Ovary (tissue), 3 donors: ENCODE measurements at regions not wholly inside any gene's neighbourhood (a gene's known extent, or its start where the extent isn't known, plus 50 kb on each side); places are given as distances from the start of the nearest gene placed in this dataset.

Experiments
- EP300 ChIP-seq: sonication (generic); formaldehyde crosslinking; IDR thresholded peaks from one replicate; pipeline ENCODE4 v1.6.1; 2017; ENCODE audit warnings: antibody characterized with exemption
- POLR2A ChIP-seq: fragments of 450-650 bp; IDR thresholded peaks from one replicate; pipeline ENCODE4 v1.6.1; 2017; ENCODE audit warnings: antibody characterized with exemption, mild to moderate bottlenecking, moderate library complexity
- TF ChIP-seq, protein P1 (sequence below), 3 donors: fragments of 450-650 bp in 2 of 3; fragments of 200-600 bp in 1 of 3; IDR thresholded peaks; one replicate each; pipeline versions ENCODE4 v1.5.1 to v1.8.0; 2016 to 2022; ENCODE audit warnings: antibody characterized with exemption in 3 of 3, mild to moderate bottlenecking in 1 of 3
- donor health status: DM: no; HTN: no; CAD: no.

DNA sequence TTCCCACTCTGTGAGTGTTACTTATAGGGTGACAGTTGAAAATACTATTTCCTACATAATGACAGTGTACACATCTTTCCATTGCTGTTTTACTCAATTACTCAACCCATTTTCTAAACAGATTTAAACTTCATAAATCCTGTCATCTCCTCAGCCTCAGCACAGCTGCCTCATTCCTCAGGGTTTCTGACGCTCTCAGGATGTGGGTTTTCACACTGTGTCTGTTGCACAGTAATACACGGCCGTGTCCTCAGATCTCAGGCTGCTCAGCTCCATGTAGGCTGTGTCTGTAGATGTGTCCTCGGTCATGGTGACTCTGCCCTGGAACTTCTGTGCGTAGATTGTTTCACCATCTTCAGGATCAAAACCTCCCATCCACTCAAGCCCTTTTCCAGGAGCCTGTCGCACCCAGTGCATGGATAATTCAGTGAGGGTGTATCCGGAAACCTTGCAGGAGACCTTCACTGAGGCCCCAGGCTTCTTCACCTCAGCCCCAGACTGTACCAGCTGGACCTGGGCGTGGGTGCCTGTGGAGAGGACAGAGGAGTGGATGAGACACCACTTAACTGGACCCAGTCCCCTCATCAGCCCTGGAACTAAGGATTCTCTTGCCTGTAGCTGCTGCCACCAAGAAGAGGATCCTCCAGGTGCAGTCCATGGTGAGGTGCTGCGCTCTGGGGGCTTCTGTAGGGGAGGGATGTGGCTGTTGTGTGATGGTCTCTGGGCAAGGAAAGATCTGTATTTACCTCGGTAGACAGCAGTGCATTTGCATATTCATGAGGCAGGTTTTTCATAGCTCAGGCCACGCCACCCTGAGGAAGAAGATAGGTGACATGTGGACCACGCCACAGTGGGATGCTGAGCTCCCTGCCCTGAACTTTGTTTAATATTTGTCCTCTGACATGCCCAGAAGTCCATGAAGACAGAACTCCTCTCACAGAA, 750.2 kb downstream of the TMEM121 start:
- TF ChIP-seq, protein P1, sequence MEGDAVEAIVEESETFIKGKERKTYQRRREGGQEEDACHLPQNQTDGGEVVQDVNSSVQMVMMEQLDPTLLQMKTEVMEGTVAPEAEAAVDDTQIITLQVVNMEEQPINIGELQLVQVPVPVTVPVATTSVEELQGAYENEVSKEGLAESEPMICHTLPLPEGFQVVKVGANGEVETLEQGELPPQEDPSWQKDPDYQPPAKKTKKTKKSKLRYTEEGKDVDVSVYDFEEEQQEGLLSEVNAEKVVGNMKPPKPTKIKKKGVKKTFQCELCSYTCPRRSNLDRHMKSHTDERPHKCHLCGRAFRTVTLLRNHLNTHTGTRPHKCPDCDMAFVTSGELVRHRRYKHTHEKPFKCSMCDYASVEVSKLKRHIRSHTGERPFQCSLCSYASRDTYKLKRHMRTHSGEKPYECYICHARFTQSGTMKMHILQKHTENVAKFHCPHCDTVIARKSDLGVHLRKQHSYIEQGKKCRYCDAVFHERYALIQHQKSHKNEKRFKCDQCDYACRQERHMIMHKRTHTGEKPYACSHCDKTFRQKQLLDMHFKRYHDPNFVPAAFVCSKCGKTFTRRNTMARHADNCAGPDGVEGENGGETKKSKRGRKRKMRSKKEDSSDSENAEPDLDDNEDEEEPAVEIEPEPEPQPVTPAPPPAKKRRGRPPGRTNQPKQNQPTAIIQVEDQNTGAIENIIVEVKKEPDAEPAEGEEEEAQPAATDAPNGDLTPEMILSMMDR (IDR thresholded peaks at IDR 0.05): no peak
- TF ChIP-seq EP300 (no peak), POLR2A (no peak)
